ENCODE measurements at regions not wholly inside any gene's neighbourhood (a gene's known extent, or its start where the extent isn't known, plus 50 kb on each side); places are given as distances from the start of the nearest gene placed in this dataset.

GRCh38 chr1:73801912-73802429 lies 396.0 kb downstream of the LRRIQ3 start:
- Histone ChIP-seq H3K4me3 (ENCODE audit: insufficient read length, low read depth) (no peak overlapping the region), H3K36me3 (ENCODE audit: insufficient read depth, insufficient read length, low read length) (no peaks in the 10 kb centered on the region), H3K4me1 (ENCODE audit: insufficient read depth, insufficient read length) (no peaks in the 10 kb centered on the region), H3K27me3 (ENCODE audit: insufficient read depth, insufficient read length) (no peaks in the 10 kb centered on the region), H3K9ac (ENCODE audit: insufficient read length, low read depth) (no peak overlapping the region), H3K9me3 (ENCODE audit: insufficient read depth, low read length) (no peaks in the 10 kb centered on the region)
- no peak for TF ChIP-seq SUZ12 (IDR thresholded peaks at IDR 0.05; ENCODE audit: extremely low read depth, insufficient read depth, insufficient read length)
- TF ChIP-seq YY1 (IDR thresholded peaks at IDR 0.05; ENCODE audit: insufficient read depth, insufficient read length): no peak
- no peak for TF ChIP-seq ZNF274 (IDR thresholded peaks at IDR 0.05; ENCODE audit: low read depth, low read length)
- no peak for DNase-seq (ENCODE audit: low read depth, low spot score)

- Histone ChIP-seq H3K27me3 (ENCODE audit: insufficient read depth, insufficient read length) (no peaks in the 10 kb centered on the region), H3K9me3 (ENCODE audit: insufficient read depth, low read length) (no peaks in the 10 kb centered on the region), H3K36me3 (ENCODE audit: insufficient read depth, insufficient read length, low read length) (no peaks in the 10 kb centered on the region), H3K9ac (ENCODE audit: insufficient read length, low read depth) (no peak overlapping the region), H3K4me3 (ENCODE audit: insufficient read length, low read depth) (no peak overlapping the region), H3K4me1 (ENCODE audit: insufficient read depth, insufficient read length) (no peaks in the 10 kb centered on the region)
- no peak for DNase-seq (ENCODE audit: low read depth, low spot score)
- TF ChIP-seq SUZ12 (IDR thresholded peaks at IDR 0.05; ENCODE audit: extremely low read depth, insufficient read depth, insufficient read length) (no peak), YY1 (IDR thresholded peaks at IDR 0.05; ENCODE audit: insufficient read depth, insufficient read length) (no peak), ZNF274 (IDR thresholded peaks at IDR 0.05; ENCODE audit: low read depth, low read length) (no peak)
These were observed 397.6 kb downstream of the LRRIQ3 start for GRCh38 chr1:73800376-73800775.

- Histone ChIP-seq H3K4me1 (ENCODE audit: insufficient read depth, insufficient read length) (no peaks in the 10 kb centered on the region), H3K4me3 (ENCODE audit: insufficient read length, low read depth) (no peak overlapping the region), H3K27me3 (ENCODE audit: insufficient read depth, insufficient read length) (no peaks in the 10 kb centered on the region), H3K36me3 (ENCODE audit: insufficient read depth, insufficient read length, low read length) (no peaks in the 10 kb centered on the region), H3K9me3 (ENCODE audit: insufficient read depth, low read length) (no peaks in the 10 kb centered on the region), H3K9ac (ENCODE audit: insufficient read length, low read depth) (no peak overlapping the region)
- TF ChIP-seq YY1 (IDR thresholded peaks at IDR 0.05; ENCODE audit: insufficient read depth, insufficient read length) (no peak), ZNF274 (IDR thresholded peaks at IDR 0.05; ENCODE audit: low read depth, low read length) (no peak)
- no peak for DNase-seq (ENCODE audit: low read depth, low spot score)
These were observed 408.0 kb downstream of the LRRIQ3 start for GRCh38 chr1:73789965-73790364.

GRCh38 chr1:73784026-73784425 lies 413.9 kb downstream of the LRRIQ3 start:
- H3K36me3 ChIP-seq (ENCODE audit: insufficient read depth, insufficient read length, low read length): no peaks in the 10 kb centered on the region
- H3K4me3 ChIP-seq (ENCODE audit: insufficient read length, low read depth): no peak overlapping the region
- H3K27me3 ChIP-seq (ENCODE audit: insufficient read depth, insufficient read length): no peaks in the 10 kb centered on the region
- DNase-seq (ENCODE audit: low read depth, low spot score): no peak
- H3K4me1 ChIP-seq (ENCODE audit: insufficient read depth, insufficient read length): no peaks in the 10 kb centered on the region
- TF ChIP-seq SUZ12 (IDR thresholded peaks at IDR 0.05; ENCODE audit: extremely low read depth, insufficient read depth, insufficient read length) (no peak), YY1 (IDR thresholded peaks at IDR 0.05; ENCODE audit: insufficient read depth, insufficient read length) (no peak), ZNF274 (IDR thresholded peaks at IDR 0.05; ENCODE audit: low read depth, low read length) (no peak)
- H3K9ac ChIP-seq (ENCODE audit: insufficient read length, low read depth): no peak overlapping the region
- no peaks in the 10 kb centered on the region for H3K9me3 ChIP-seq (ENCODE audit: insufficient read depth, low read length)

GRCh38 chr1:73783352-73783751 lies 414.6 kb downstream of the LRRIQ3 start:
- no peak for DNase-seq (ENCODE audit: low read depth, low spot score)
- no peak overlapping the region for H3K9ac ChIP-seq (ENCODE audit: insufficient read length, low read depth)
- H3K4me3 ChIP-seq (ENCODE audit: insufficient read length, low read depth): no peak overlapping the region
- TF ChIP-seq YY1 (IDR thresholded peaks at IDR 0.05; ENCODE audit: insufficient read depth, insufficient read length): no peak
- TF ChIP-seq ZNF274 (IDR thresholded peaks at IDR 0.05; ENCODE audit: low read depth, low read length): no peak
- TF ChIP-seq SUZ12 (IDR thresholded peaks at IDR 0.05; ENCODE audit: extremely low read depth, insufficient read depth, insufficient read length): no peak
- no peaks in the 10 kb centered on the region for H3K27me3 ChIP-seq (ENCODE audit: insufficient read depth, insufficient read length)
- H3K36me3 ChIP-seq (ENCODE audit: insufficient read depth, insufficient read length, low read length): no peaks in the 10 kb centered on the region
- no peaks in the 10 kb centered on the region for H3K9me3 ChIP-seq (ENCODE audit: insufficient read depth, low read length)
- H3K4me1 ChIP-seq (ENCODE audit: insufficient read depth, insufficient read length): no peaks in the 10 kb centered on the region

GRCh38 chr1:73782901-73783300 lies 415.1 kb downstream of the LRRIQ3 start:
- Histone ChIP-seq H3K9ac (ENCODE audit: insufficient read length, low read depth) (no peak overlapping the region), H3K4me1 (ENCODE audit: insufficient read depth, insufficient read length) (no peaks in the 10 kb centered on the region), H3K4me3 (ENCODE audit: insufficient read length, low read depth) (no peak overlapping the region), H3K9me3 (ENCODE audit: insufficient read depth, low read length) (no peaks in the 10 kb centered on the region), H3K36me3 (ENCODE audit: insufficient read depth, insufficient read length, low read length) (no peaks in the 10 kb centered on the region), H3K27me3 (ENCODE audit: insufficient read depth, insufficient read length) (no peaks in the 10 kb centered on the region)
- DNase-seq (ENCODE audit: low read depth, low spot score): no peak
- TF ChIP-seq ZNF274 (IDR thresholded peaks at IDR 0.05; ENCODE audit: low read depth, low read length) (no peak), SUZ12 (IDR thresholded peaks at IDR 0.05; ENCODE audit: extremely low read depth, insufficient read depth, insufficient read length) (no peak)

GRCh38 chr1:73781251-73781650 lies 416.7 kb downstream of the LRRIQ3 start:
- H3K9me3 ChIP-seq (ENCODE audit: insufficient read depth, low read length): no peaks in the 10 kb centered on the region
- TF ChIP-seq ZNF274 (IDR thresholded peaks at IDR 0.05; ENCODE audit: low read depth, low read length): no peak
- TF ChIP-seq YY1 (IDR thresholded peaks at IDR 0.05; ENCODE audit: insufficient read depth, insufficient read length): no peak
- TF ChIP-seq SUZ12 (IDR thresholded peaks at IDR 0.05; ENCODE audit: extremely low read depth, insufficient read depth, insufficient read length): no peak
- H3K4me1 ChIP-seq (ENCODE audit: insufficient read depth, insufficient read length): no peaks in the 10 kb centered on the region
- H3K27me3 ChIP-seq (ENCODE audit: insufficient read depth, insufficient read length): no peaks in the 10 kb centered on the region
- no peak overlapping the region for H3K4me3 ChIP-seq (ENCODE audit: insufficient read length, low read depth)
- no peaks in the 10 kb centered on the region for H3K36me3 ChIP-seq (ENCODE audit: insufficient read depth, insufficient read length, low read length)
- DNase-seq (ENCODE audit: low read depth, low spot score): no peak
- no peak overlapping the region for H3K9ac ChIP-seq (ENCODE audit: insufficient read length, low read depth)

GRCh38 chr1:73778471-73778870 lies 419.5 kb downstream of the LRRIQ3 start:
- no peak overlapping the region for H3K4me3 ChIP-seq (ENCODE audit: insufficient read length, low read depth)
- H3K4me1 ChIP-seq (ENCODE audit: insufficient read depth, insufficient read length): no peaks in the 10 kb centered on the region
- H3K9ac ChIP-seq (ENCODE audit: insufficient read length, low read depth): no peak overlapping the region
- no peaks in the 10 kb centered on the region for H3K27me3 ChIP-seq (ENCODE audit: insufficient read depth, insufficient read length)
- no peak for DNase-seq (ENCODE audit: low read depth, low spot score)
- H3K9me3 ChIP-seq (ENCODE audit: insufficient read depth, low read length): no peaks in the 10 kb centered on the region
- no peak for TF ChIP-seq SUZ12 (IDR thresholded peaks at IDR 0.05; ENCODE audit: extremely low read depth, insufficient read depth, insufficient read length)
- TF ChIP-seq YY1 (IDR thresholded peaks at IDR 0.05; ENCODE audit: insufficient read depth, insufficient read length): no peak
- no peak for TF ChIP-seq ZNF274 (IDR thresholded peaks at IDR 0.05; ENCODE audit: low read depth, low read length)
- no peaks in the 10 kb centered on the region for H3K36me3 ChIP-seq (ENCODE audit: insufficient read depth, insufficient read length, low read length)

Data from NT2/D1 (cell line).